ENCODE measurements at regions not wholly inside any gene's neighbourhood (a gene's known extent, or its start where the extent isn't known, plus 50 kb on each side); places are given as distances from the start of the nearest gene placed in this dataset.

DNA sequence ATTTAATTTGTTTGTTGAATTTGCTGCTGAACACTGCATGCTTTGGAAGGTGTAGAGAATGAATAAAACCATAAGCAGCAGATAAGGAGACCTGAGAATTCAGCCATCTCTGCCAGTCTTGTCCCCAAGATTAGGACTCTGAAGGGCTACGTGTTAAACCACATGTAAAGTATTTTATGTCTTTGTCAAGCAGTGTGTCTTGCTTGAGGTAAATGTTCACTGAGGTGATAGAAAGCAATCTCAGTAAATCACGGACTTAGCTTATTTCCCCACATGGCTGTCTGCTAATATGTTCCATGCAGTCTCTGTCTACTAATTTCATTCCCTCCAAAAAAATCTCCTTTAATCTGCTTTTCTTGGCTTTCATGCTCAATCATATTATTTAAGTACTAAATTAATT lies 467.1 kb downstream of the RAP2B start:
- TF ChIP-seq, protein P1, sequence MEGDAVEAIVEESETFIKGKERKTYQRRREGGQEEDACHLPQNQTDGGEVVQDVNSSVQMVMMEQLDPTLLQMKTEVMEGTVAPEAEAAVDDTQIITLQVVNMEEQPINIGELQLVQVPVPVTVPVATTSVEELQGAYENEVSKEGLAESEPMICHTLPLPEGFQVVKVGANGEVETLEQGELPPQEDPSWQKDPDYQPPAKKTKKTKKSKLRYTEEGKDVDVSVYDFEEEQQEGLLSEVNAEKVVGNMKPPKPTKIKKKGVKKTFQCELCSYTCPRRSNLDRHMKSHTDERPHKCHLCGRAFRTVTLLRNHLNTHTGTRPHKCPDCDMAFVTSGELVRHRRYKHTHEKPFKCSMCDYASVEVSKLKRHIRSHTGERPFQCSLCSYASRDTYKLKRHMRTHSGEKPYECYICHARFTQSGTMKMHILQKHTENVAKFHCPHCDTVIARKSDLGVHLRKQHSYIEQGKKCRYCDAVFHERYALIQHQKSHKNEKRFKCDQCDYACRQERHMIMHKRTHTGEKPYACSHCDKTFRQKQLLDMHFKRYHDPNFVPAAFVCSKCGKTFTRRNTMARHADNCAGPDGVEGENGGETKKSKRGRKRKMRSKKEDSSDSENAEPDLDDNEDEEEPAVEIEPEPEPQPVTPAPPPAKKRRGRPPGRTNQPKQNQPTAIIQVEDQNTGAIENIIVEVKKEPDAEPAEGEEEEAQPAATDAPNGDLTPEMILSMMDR (conservative IDR thresholded peaks at IDR 0.05; ENCODE audit: low read depth, low read length): no peak
- no peak for TF ChIP-seq EZH2 (IDR thresholded peaks at IDR 0.05; ENCODE audit: borderline replicate concordance, low read depth, low read length, poor library complexity, severe bottlenecking)
